Coronary artery (tissue), 2 donors: ENCODE measurements at regions not wholly inside any gene's neighbourhood (a gene's known extent, or its start where the extent isn't known, plus 50 kb on each side); places are given as distances from the start of the nearest gene placed in this dataset.
"Not testable (repeated sequence)": the region's sequence is repeated elsewhere in the genome, so short reads cannot be mapped to it uniquely, and the experiment has no call there.

ENCODE experiments used
- DNase-seq: peaks from one replicate; pipeline ENCODE4 v3.0.0-alpha.2; 2017; ENCODE audit warnings: low spot score
- H3K27ac ChIP-seq, 2 donors: fragments of 200-600 bp; sonication (generic); one replicate each; pipeline ENCODE4 v1.5.1; 2016 to 2019
- H3K4me3 ChIP-seq: fragments of 200-600 bp; sonication (generic); 2 replicates; pipeline ENCODE4 v1.5.1; 2016; ENCODE audit warnings: mild to moderate bottlenecking, moderate library complexity
- CTCF ChIP-seq: fragments of 200-600 bp; sonication (generic); IDR thresholded peaks from one replicate; pipeline ENCODE4 v1.5.1; 2019; ENCODE audit warnings: antibody characterized with exemption

- no peak for DNase-seq
- TF ChIP-seq CTCF, result no peak
- H3K4me3 ChIP-seq, result no peak overlapping the region
- no peak overlapping the region for H3K27ac ChIP-seq
These were observed 404.4 kb downstream of the UTRN start for GRCh38 chr6:144689503-144690040.

GRCh38 chr6:144690133-144690532 is 405.0 kb downstream of the UTRN start:
- no peak for TF ChIP-seq CTCF
- Histone ChIP-seq H3K4me3 (no peak overlapping the region), H3K27ac (no peak overlapping the region)
- DNase-seq, result no peak

GRCh38 chr6:144690666-144691065 is 405.5 kb downstream of the UTRN start:
- H3K27ac ChIP-seq, result no peak overlapping the region
- no peak overlapping the region for H3K4me3 ChIP-seq
- no peak for TF ChIP-seq CTCF
- no peak for DNase-seq

- not testable (repeated sequence) for H3K4me3 ChIP-seq, H3K27ac ChIP-seq, DNase-seq
These were observed 406.9 kb downstream of the UTRN start for GRCh38 chr6:144692050-144692449.

- no peak for TF ChIP-seq CTCF
- H3K4me3 ChIP-seq, result no peak overlapping the region
- no peak for DNase-seq
- no peak overlapping the region for H3K27ac ChIP-seq
These were observed 410.9 kb downstream of the UTRN start for GRCh38 chr6:144695858-144696533.

- H3K27ac ChIP-seq, result no peak overlapping the region
- no peak for DNase-seq
- no peak for TF ChIP-seq CTCF
These were observed 411.7 kb downstream of the UTRN start for GRCh38 chr6:144696610-144697368.

GRCh38 chr6:144697369-144697760 is 412.2 kb downstream of the UTRN start:
- DNase-seq, result no peak
- Histone ChIP-seq H3K4me3 (no peak overlapping the region), H3K27ac (no peak overlapping the region)
- TF ChIP-seq CTCF, result no peak

More at GRCh38 chr6:144696610-144697368, 411.7 kb downstream of the UTRN start:
- no peak overlapping the region for H3K4me3 ChIP-seq
